Ascending aorta (tissue), 2 donors: ENCODE measurements at regions not wholly inside any gene's neighbourhood (a gene's known extent, or its start where the extent isn't known, plus 50 kb on each side); places are given as distances from the start of the nearest gene placed in this dataset.
A peak's percentile ranks its signal among the peaks of the same experiment; 100 is the strongest.

Experiments
- DNase-seq, 2 donors: peaks; one replicate each; pipeline ENCODE4 v3.0.0-alpha.2; 2019; ENCODE audit warnings: low spot score in 2 of 2
- H3K27ac ChIP-seq, 2 donors: fragments of 200-600 bp; sonication (generic); one replicate each; pipeline ENCODE4 v1.5.1; 2016 to 2017; ENCODE audit warnings: mild to moderate bottlenecking in 1 of 2
- H3K27me3 ChIP-seq: fragments of 200-600 bp; sonication (generic); one replicate; pipeline ENCODE4 v1.5.1; 2017
- H3K36me3 ChIP-seq, 2 donors: fragments of 200-600 bp; sonication (generic); one replicate each; pipeline ENCODE4 v1.5.1; 2016
- H3K4me1 ChIP-seq, 2 donors: fragments of 200-600 bp; sonication (generic); one replicate each; pipeline ENCODE4 v1.5.1; 2016 to 2017; ENCODE audit warnings: mild to moderate bottlenecking in 1 of 2
- H3K4me3 ChIP-seq, 2 donors: fragments of 200-600 bp; sonication (generic); one replicate each; pipeline ENCODE4 v1.5.1; 2016 to 2017; ENCODE audit warnings: mild to moderate bottlenecking in 1 of 2
- H3K9me3 ChIP-seq, 2 donors: fragments of 200-600 bp; sonication (generic); one replicate each; pipeline ENCODE4 v1.5.1; 2016
- CTCF ChIP-seq, 3 experiments: fragments of 200-600 bp in 2 of 3; fragments of 450-650 bp in 1 of 3; sonication (generic) in 2 of 3; IDR thresholded peaks; one replicate each; pipeline ENCODE4 v1.5.1; 2016 to 2019; ENCODE audit warnings: antibody characterized with exemption in 3 of 3, mild to moderate bottlenecking in 1 of 3, moderate library complexity in 1 of 3
- intact Hi-C: fragments of 100-400 bp; cut with DNase I; formaldehyde crosslinking; loops from one replicate; pipeline ENCODE4 v1.15.1; 2023

- Histone ChIP-seq H3K9me3 (no peaks in the 10 kb centered on the region), H3K4me3 (no peak overlapping the region), H3K36me3 (no peaks in the 10 kb centered on the region), H3K4me1 (peaks cover 0 to 7% of the 10 kb centered on the region in 2 donors), H3K27ac (no peak overlapping the region), H3K27me3 (no peaks in the 10 kb centered on the region)
- no peak for DNase-seq
- intact Hi-C loops, result no loop called here
- no peak for TF ChIP-seq CTCF (IDR thresholded peaks at IDR 0.05)
These were observed 217.5 kb downstream of the SOX9 start for GRCh38 chr17:72338304-72338703.

GRCh38 chr17:72338847-72339790 is 218.3 kb downstream of the SOX9 start:
- H3K27ac ChIP-seq, result peak overlapping the region in 1 of 2 donors; percentile 18

GRCh38 chr17:72340836-72341235 is 220.0 kb downstream of the SOX9 start:
- intact Hi-C loops, result no loop called here
- Histone ChIP-seq H3K9me3 (no peaks in the 10 kb centered on the region), H3K27me3 (no peaks in the 10 kb centered on the region), H3K4me1 (peaks cover 0 to 7% of the 10 kb centered on the region in 2 donors), H3K27ac (no peak overlapping the region), H3K36me3 (no peaks in the 10 kb centered on the region), H3K4me3 (no peak overlapping the region)
- no peak for DNase-seq
- no peak for TF ChIP-seq CTCF (IDR thresholded peaks at IDR 0.05)

More at GRCh38 chr17:72338847-72339790, 218.3 kb downstream of the SOX9 start:
- intact Hi-C loops, result no loop called here
- Histone ChIP-seq H3K4me1 (peaks cover 0 to 7% of the 10 kb centered on the region in 2 donors), H3K9me3 (no peaks in the 10 kb centered on the region), H3K27me3 (no peaks in the 10 kb centered on the region), H3K4me3 (no peak overlapping the region), H3K36me3 (no peaks in the 10 kb centered on the region)
- no peak for DNase-seq
- TF ChIP-seq CTCF (IDR thresholded peaks at IDR 0.05), result no peak

GRCh38 chr17:72342061-72342460 is 221.2 kb downstream of the SOX9 start:
- no peaks in the 10 kb centered on the region for H3K27me3 ChIP-seq
- H3K4me3 ChIP-seq, result no peak overlapping the region
- H3K4me1 ChIP-seq, result peaks cover 0 to 7% of the 10 kb centered on the region in 2 donors
- H3K27ac ChIP-seq, result no peak overlapping the region
- H3K9me3 ChIP-seq, result no peaks in the 10 kb centered on the region
- TF ChIP-seq CTCF (IDR thresholded peaks at IDR 0.05), result no peak
- no peaks in the 10 kb centered on the region for H3K36me3 ChIP-seq
- no peak for DNase-seq
- intact Hi-C loops, result no loop called here

GRCh38 chr17:72342627-72343527 is 222.1 kb downstream of the SOX9 start:
- TF ChIP-seq CTCF (IDR thresholded peaks at IDR 0.05), result no peak
- peaks cover 0 to 7% of the 10 kb centered on the region in 2 donors for H3K4me1 ChIP-seq
- no peaks in the 10 kb centered on the region for H3K27me3 ChIP-seq
- H3K9me3 ChIP-seq, result no peaks in the 10 kb centered on the region
- no peak overlapping the region for H3K27ac ChIP-seq
- no peak for DNase-seq
- H3K4me3 ChIP-seq, result peak overlapping the region in 1 of 2 donors; percentile 6
- no peaks in the 10 kb centered on the region for H3K36me3 ChIP-seq
- intact Hi-C loops, result no loop called here
